ENCODE measurements at regions not wholly inside any gene's neighbourhood (a gene's known extent, or its start where the extent isn't known, plus 50 kb on each side); places are given as distances from the start of the nearest gene placed in this dataset.

DNA sequence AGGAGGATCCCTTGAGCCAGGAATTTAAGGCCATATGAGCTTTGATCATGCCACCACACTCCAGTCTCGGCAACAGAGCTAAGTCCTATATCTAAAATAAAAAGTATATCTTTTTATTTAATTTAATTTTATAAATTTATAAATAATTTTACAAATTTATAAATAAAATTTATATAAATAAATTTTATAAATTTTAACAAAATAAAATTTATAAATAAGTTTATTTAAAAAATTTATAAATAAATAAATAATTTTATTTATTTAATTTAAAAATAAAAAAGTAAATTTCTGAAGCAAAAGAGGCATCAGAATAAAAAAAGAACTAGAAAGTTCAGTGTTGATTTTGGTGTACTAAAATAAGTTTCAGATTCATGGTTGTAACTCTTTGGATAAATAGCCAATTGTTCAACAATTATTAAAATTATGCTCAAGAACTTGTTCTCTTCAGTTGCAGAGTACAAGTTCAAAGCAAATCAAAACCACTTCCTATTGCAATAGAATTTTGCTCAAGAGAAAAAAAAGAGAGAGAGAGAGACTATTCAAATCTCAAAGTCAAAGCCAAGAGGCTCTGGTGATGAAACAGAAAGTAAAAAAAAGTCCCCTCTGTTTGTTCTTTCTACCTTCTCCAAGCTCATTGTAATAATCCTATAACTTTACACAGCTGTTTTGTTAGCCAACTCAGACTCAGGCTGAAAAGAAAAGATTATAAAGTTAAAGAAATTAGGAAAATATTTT lies 547.5 kb upstream of the ADGRB3 start:
- TF ChIP-seq, protein P1, sequence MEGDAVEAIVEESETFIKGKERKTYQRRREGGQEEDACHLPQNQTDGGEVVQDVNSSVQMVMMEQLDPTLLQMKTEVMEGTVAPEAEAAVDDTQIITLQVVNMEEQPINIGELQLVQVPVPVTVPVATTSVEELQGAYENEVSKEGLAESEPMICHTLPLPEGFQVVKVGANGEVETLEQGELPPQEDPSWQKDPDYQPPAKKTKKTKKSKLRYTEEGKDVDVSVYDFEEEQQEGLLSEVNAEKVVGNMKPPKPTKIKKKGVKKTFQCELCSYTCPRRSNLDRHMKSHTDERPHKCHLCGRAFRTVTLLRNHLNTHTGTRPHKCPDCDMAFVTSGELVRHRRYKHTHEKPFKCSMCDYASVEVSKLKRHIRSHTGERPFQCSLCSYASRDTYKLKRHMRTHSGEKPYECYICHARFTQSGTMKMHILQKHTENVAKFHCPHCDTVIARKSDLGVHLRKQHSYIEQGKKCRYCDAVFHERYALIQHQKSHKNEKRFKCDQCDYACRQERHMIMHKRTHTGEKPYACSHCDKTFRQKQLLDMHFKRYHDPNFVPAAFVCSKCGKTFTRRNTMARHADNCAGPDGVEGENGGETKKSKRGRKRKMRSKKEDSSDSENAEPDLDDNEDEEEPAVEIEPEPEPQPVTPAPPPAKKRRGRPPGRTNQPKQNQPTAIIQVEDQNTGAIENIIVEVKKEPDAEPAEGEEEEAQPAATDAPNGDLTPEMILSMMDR (IDR thresholded peaks at IDR 0.05; ENCODE audit: borderline replicate concordance, extremely low read depth, low read length, poor library complexity, severe bottlenecking), result no peak
- TF ChIP-seq EZH2 (IDR thresholded peaks at IDR 0.05; ENCODE audit: borderline replicate concordance, low read depth, low read length, severe bottlenecking), result no peak
